Osteoblast (primary cell): ENCODE measurements at regions not wholly inside any gene's neighbourhood (a gene's known extent, or its start where the extent isn't known, plus 50 kb on each side); places are given as distances from the start of the nearest gene placed in this dataset.
"Not testable (repeated sequence)": the region's sequence is repeated elsewhere in the genome, so short reads cannot be mapped to it uniquely, and the experiment has no call there.

Experiments
- DNase-seq: peaks from one replicate; pipeline ENCODE4 v3.0.0; 2011; ENCODE audit warnings: low spot score, mixed read lengths; ENCODE audit not compliant: insufficient read length; ENCODE audit errors: missing footprints
- H2AFZ ChIP-seq: 2 replicates; pipeline ENCODE4 v1.6.0; 2011; ENCODE audit warnings: mild to moderate bottlenecking, low read length
- H3K27ac ChIP-seq: 2 replicates; pipeline ENCODE4 v1.5.1; 2011; ENCODE audit warnings: mild to moderate bottlenecking, low read depth, low read length, moderate library complexity
- H3K27me3 ChIP-seq: 2 replicates; pipeline ENCODE4 v1.6.0; 2012; ENCODE audit warnings: mild to moderate bottlenecking, control low read depth, inconsistent platforms, low read length, moderate library complexity; ENCODE audit not compliant: insufficient read depth
- H3K36me3 ChIP-seq: 2 replicates; pipeline ENCODE4 v1.5.1; 2011; ENCODE audit warnings: mild to moderate bottlenecking, low read length, control low read depth, moderate library complexity; ENCODE audit not compliant: insufficient read depth
- H3K4me1 ChIP-seq: 2 replicates; pipeline ENCODE4 v1.5.1; 2011; ENCODE audit warnings: mild to moderate bottlenecking, low read length, control low read depth, moderate library complexity; ENCODE audit not compliant: insufficient read depth
- H3K4me2 ChIP-seq: 2 replicates; pipeline ENCODE4 v1.6.0; 2011; ENCODE audit warnings: mild to moderate bottlenecking, low read length; ENCODE audit not compliant: insufficient read depth
- H3K4me3 ChIP-seq: fragments of 200-600 bp; sonication (generic); 3 replicates; pipeline ENCODE4 v1.5.1; 2012; ENCODE audit warnings: mild to moderate bottlenecking, low read length, inconsistent platforms; ENCODE audit not compliant: insufficient read depth
- H3K79me2 ChIP-seq: 2 replicates; pipeline ENCODE4 v1.6.0; 2012; ENCODE audit warnings: mild to moderate bottlenecking, low read length, control low read depth, inconsistent platforms; ENCODE audit not compliant: insufficient read depth
- H3K9me3 ChIP-seq: 2 replicates; pipeline ENCODE4 v1.5.1; 2011; ENCODE audit warnings: low read depth, low read length, control low read depth
- H4K20me1 ChIP-seq: 2 replicates; pipeline ENCODE4 v1.6.0; 2012; ENCODE audit warnings: mild to moderate bottlenecking, low read length, control low read depth; ENCODE audit not compliant: insufficient read depth
- TF ChIP-seq, protein P1 (sequence below): IDR thresholded peaks from 2 replicates; pipeline ENCODE4 v1.5.1; 2011; ENCODE audit warnings: mild to moderate bottlenecking, low read depth, low read length, moderate library complexity; ENCODE audit errors: extremely low read depth

DNA sequence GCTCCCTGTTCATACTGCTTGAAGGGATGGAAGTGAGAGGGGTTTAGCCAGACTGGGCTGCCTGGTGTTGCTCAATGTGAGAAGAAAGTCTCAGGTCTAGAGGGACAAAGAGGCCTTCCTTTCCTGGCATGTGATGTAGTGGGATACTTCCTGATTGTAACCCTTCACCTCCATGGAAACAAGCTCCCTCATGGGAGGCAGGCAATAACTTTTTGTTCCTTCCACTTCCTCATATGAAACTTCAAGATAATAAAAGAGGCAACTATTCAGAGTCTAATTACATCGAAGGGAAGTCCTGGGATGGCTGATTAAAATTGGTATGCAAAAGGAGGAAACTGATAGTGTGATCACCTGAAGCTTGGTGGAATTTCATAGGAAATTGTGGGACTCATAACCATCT lies 84.1 kb upstream of the ETV1 start:
- TF ChIP-seq, protein P1, sequence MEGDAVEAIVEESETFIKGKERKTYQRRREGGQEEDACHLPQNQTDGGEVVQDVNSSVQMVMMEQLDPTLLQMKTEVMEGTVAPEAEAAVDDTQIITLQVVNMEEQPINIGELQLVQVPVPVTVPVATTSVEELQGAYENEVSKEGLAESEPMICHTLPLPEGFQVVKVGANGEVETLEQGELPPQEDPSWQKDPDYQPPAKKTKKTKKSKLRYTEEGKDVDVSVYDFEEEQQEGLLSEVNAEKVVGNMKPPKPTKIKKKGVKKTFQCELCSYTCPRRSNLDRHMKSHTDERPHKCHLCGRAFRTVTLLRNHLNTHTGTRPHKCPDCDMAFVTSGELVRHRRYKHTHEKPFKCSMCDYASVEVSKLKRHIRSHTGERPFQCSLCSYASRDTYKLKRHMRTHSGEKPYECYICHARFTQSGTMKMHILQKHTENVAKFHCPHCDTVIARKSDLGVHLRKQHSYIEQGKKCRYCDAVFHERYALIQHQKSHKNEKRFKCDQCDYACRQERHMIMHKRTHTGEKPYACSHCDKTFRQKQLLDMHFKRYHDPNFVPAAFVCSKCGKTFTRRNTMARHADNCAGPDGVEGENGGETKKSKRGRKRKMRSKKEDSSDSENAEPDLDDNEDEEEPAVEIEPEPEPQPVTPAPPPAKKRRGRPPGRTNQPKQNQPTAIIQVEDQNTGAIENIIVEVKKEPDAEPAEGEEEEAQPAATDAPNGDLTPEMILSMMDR = no peak
- Histone ChIP-seq H2AFZ (no peak overlapping the region), H3K27ac (no peak overlapping the region), H3K27me3 (no peaks in the 10 kb centered on the region), H3K4me3 (no peak overlapping the region), H4K20me1 (no peaks in the 10 kb centered on the region), H3K9me3 (no peaks in the 10 kb centered on the region), H3K79me2 (no peaks in the 10 kb centered on the region), H3K36me3 (no peaks in the 10 kb centered on the region), H3K4me1 (no peaks in the 10 kb centered on the region), H3K4me2 (no peak overlapping the region)
- no peak for DNase-seq

DNA sequence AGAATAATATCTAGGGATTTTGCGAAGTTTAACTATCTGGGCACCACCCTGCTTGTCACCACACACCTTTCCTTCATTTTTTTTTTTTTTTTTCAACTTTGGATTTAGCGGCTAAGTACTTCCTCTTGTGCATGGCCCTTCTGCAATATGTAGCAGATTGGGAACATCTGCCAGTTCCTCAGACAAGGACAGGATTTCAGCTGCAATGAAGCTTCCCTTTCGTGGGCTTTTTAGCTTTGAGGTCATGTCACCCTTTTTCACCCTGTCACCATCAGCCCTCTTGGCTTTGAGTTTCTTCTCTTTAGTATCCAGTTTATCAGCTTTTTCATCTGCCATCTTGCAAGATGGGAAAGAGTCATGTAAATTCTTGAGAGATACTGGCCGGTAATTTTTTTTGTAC lies 81.6 kb upstream of the ETV1 start:
- Histone ChIP-seq H3K27me3 (no peaks in the 10 kb centered on the region), H3K9me3 (no peaks in the 10 kb centered on the region), H3K79me2 (no peaks in the 10 kb centered on the region), H3K4me1 (no peaks in the 10 kb centered on the region), H3K27ac (no peak overlapping the region), H4K20me1 (no peaks in the 10 kb centered on the region), H3K4me2 (no peak overlapping the region), H3K36me3 (no peaks in the 10 kb centered on the region), H2AFZ (no peak overlapping the region), H3K4me3 (no peak overlapping the region)
- TF ChIP-seq, protein P1 = no peak
- DNase-seq = no peak

DNA sequence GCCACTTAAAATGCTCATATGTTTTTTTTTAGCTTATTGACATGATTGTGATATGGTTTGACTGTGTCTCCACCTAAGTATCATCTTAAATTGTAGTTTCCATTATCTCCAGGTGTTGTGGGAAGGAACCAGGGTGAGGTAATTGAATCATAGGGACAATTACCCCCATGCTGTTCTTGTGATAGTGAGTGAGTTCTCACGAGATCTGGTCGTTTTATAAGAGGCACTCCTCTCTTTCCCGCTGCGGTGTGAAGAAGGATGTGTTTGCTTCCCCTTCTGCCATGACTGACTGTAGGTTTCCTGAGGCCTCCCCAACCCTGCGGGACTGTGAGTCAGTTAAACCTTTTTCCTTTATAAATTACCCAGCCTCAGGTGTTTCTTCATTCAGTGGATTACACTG lies 80.5 kb upstream of the ETV1 start:
- Histone ChIP-seq H3K4me3 (no peak overlapping the region), H2AFZ (no peak overlapping the region), H3K79me2 (no peaks in the 10 kb centered on the region), H3K9me3 (no peaks in the 10 kb centered on the region), H3K4me1 (no peaks in the 10 kb centered on the region), H3K36me3 (no peaks in the 10 kb centered on the region), H4K20me1 (no peaks in the 10 kb centered on the region), H3K4me2 (no peak overlapping the region), H3K27me3 (no peaks in the 10 kb centered on the region), H3K27ac (no peak overlapping the region)
- TF ChIP-seq, protein P1 = no peak
- no peak for DNase-seq

DNA sequence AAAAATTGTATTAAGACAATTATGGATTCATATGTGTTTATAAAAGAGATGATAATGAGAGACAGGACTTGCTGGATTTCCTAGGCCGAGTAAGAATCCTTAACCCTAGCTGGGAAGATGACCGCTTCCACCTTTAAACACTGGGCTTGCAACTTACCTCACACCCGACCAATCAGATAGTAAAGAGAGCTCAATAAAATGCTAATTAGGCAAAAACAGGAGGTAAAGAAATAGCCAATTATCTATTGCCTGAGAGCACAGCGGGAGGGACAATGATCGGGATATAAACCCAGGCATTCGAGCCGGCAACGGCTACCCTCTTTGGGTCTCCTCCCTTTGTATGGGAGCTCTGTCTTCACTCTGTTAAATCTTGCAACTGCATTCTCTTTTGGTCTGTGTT lies 77.3 kb upstream of the ETV1 start:
- H3K4me3 ChIP-seq, H3K4me2 ChIP-seq, H3K79me2 ChIP-seq: not testable (repeated sequence)

DNA sequence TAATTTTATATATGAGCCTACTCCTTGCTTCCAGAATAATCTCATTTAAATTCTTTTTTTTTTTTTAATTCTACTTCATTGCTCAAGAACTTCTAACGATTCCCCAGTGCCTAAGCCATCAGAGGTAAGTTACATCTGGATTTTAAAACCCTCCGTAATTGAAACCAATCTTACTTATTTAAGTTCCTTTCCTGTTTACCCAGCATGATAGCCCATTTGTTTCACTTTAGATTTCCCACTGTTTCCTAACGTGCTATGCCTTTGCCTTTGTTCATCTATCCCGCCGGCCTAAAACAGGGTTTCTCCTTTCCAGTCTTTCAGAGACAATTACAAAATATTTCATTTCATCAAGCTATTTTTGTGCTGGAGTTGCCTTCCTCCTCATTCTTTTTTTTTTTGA lies 75.8 kb upstream of the ETV1 start:
- H4K20me1 ChIP-seq = no peaks in the 10 kb centered on the region

More for the DNA sequence above, 77.3 kb upstream of the ETV1 start:
- not testable (repeated sequence) for DNase-seq, H3K36me3 ChIP-seq, H3K9me3 ChIP-seq, H4K20me1 ChIP-seq, H3K4me1 ChIP-seq, H3K27ac ChIP-seq, H2AFZ ChIP-seq, H3K27me3 ChIP-seq

More for the DNA sequence above, 75.8 kb upstream of the ETV1 start:
- no peak overlapping the region for H3K27ac ChIP-seq
- no peaks in the 10 kb centered on the region for H3K4me1 ChIP-seq
- no peaks in the 10 kb centered on the region for H3K27me3 ChIP-seq
- TF ChIP-seq, protein P1 = no peak
- H3K4me3 ChIP-seq = no peak overlapping the region
- no peak overlapping the region for H3K4me2 ChIP-seq
- DNase-seq = no peak
- H3K36me3 ChIP-seq = no peaks in the 10 kb centered on the region
- no peaks in the 10 kb centered on the region for H3K79me2 ChIP-seq
- no peaks in the 10 kb centered on the region for H3K9me3 ChIP-seq
- H2AFZ ChIP-seq = peak overlapping the region; percentile 59
